SK-N-SH (cell line): ENCODE measurements at regions not wholly inside any gene's neighbourhood (a gene's known extent, or its start where the extent isn't known, plus 50 kb on each side); places are given as distances from the start of the nearest gene placed in this dataset.

Experiments
- CTCF ChIA-PET: fragments of 300-600, 350-600 bp; formaldehyde crosslinking; extraction: SDS; loops from one replicate; lab custom pipeline; 2021; lab: Yijun Ruan, JAX
- POLR2A ChIA-PET: fragments of 350-600 bp; sonication (Branson Sonifier 250); formaldehyde crosslinking; extraction: SDS; loops from one replicate; lab custom pipeline; 2020; ENCODE audit warnings: antibody characterized with exemption, inconsistent platforms; lab: Yijun Ruan, JAX
- DNase-seq: peaks from one replicate; pipeline ENCODE4 v3.0.0; 2012
- H2AFZ ChIP-seq: fragments of 200-600 bp; sonication (generic); 2 replicates; pipeline ENCODE4 v1.8.1; 2016; ENCODE audit warnings: antibody characterized with exemption, mild to moderate bottlenecking, low read depth
- H3F3A ChIP-seq: fragments of 200-600 bp; sonication (generic); replicated peaks from 2 replicates; pipeline ENCODE3; 2016; ENCODE audit warnings: antibody characterized with exemption, mild to moderate bottlenecking; ENCODE audit not compliant: insufficient read depth
- H3K27ac ChIP-seq, 2 experiments: fragments of 200-500 bp in 1 of 2; fragments of 200-600 bp in 1 of 2; sonication (Bioruptor generic) in 1 of 2; sonication (generic), shearing (Covaris generic) in 1 of 2; 2 replicates each; pipeline versions ENCODE4 v1.5.1 to v1.6.1; 2014 to 2016; ENCODE audit warnings: low read depth in 2 of 2, inconsistent platforms in 1 of 2, low read length in 1 of 2, mild to moderate bottlenecking in 1 of 2, mixed read lengths in 1 of 2
- H3K27me3 ChIP-seq: fragments of 200-600 bp; sonication (generic), shearing (Covaris generic); 2 replicates; pipeline ENCODE4 v1.6.1; 2016; ENCODE audit warnings: mixed run types; ENCODE audit not compliant: insufficient read depth
- H3K36me3 ChIP-seq, 2 experiments: fragments of 200-500 bp in 1 of 2; fragments of 200-600 bp in 1 of 2; sonication (Bioruptor generic) in 1 of 2; sonication (generic) in 1 of 2; replicated peaks in 1 of 2; 2 replicates each; pipeline versions ENCODE3 to v1.5.1; 2014 to 2016; ENCODE audit warnings: low read length in 1 of 2, mild to moderate bottlenecking in 1 of 2; ENCODE audit not compliant: insufficient read depth in 2 of 2, control insufficient read depth in 1 of 2
- H3K4me1 ChIP-seq, 2 experiments: fragments of 200-500 bp in 1 of 2; fragments of 200-600 bp in 1 of 2; sonication (Bioruptor generic) in 1 of 2; sonication (generic), shearing (Covaris generic) in 1 of 2; 2 replicates each; pipeline versions ENCODE4 v1.5.1 to v1.6.1; 2014 to 2016; ENCODE audit warnings: low read depth in 1 of 2, low read length in 1 of 2, mixed run types in 1 of 2; ENCODE audit not compliant: insufficient read depth in 2 of 2, control insufficient read depth in 1 of 2
- H3K4me2 ChIP-seq: fragments of 200-600 bp; sonication (generic), shearing (Covaris generic); 2 replicates; pipeline ENCODE4 v1.6.1; 2017; ENCODE audit warnings: mixed run types
- H3K4me3 ChIP-seq, 2 experiments: fragments of 200-500 bp in 1 of 2; fragments of 200-600 bp in 1 of 2; sonication (Bioruptor generic) in 1 of 2; sonication (generic), shearing (Covaris generic) in 1 of 2; 2 replicates each; pipeline versions ENCODE4 v1.5.1 to v1.8.1; 2014 to 2016; ENCODE audit warnings: low read depth in 2 of 2, inconsistent platforms in 1 of 2, low read length in 1 of 2, mild to moderate bottlenecking in 1 of 2, mixed read lengths in 1 of 2, moderate library complexity in 1 of 2
- H3K79me2 ChIP-seq: fragments of 200-600 bp; sonication (generic); 2 replicates; pipeline ENCODE4 v1.8.1; 2017; ENCODE audit warnings: mild to moderate bottlenecking; ENCODE audit not compliant: insufficient read depth
- H3K9ac ChIP-seq: fragments of 200-600 bp; sonication (generic); 2 replicates; pipeline ENCODE4 v1.6.1; 2017; ENCODE audit warnings: mixed run types
- H3K9me2 ChIP-seq: fragments of 200-600 bp; sonication (generic); 2 replicates; pipeline ENCODE4 v1.6.1; 2017; ENCODE audit warnings: mixed run types
- H3K9me3 ChIP-seq: fragments of 200-600 bp; sonication (generic); 2 replicates; pipeline ENCODE4 v1.6.1; 2017; ENCODE audit warnings: mixed run types, mild to moderate bottlenecking, moderate library complexity
- H4K20me1 ChIP-seq: fragments of 200-600 bp; sonication (generic); 2 replicates; pipeline ENCODE4 v1.6.1; 2017; ENCODE audit warnings: mild to moderate bottlenecking, mixed run types; ENCODE audit not compliant: insufficient read depth
- CHD2 ChIP-seq: fragments of 150-350 bp; IDR thresholded peaks from 2 replicates; pipeline ENCODE4 v1.6.1; 2018; ENCODE audit warnings: low read length; ENCODE audit not compliant: partially characterized antibody
- MEF2A ChIP-seq: IDR thresholded peaks from 2 replicates; pipeline ENCODE4 v1.4.0; 2012; ENCODE audit warnings: low read depth, borderline replicate concordance
- MXI1 ChIP-seq: IDR thresholded peaks from 2 replicates; pipeline ENCODE4 v1.6.1; 2012; ENCODE audit warnings: mild to moderate bottlenecking, low read depth, low read length, improper control_type of control experiment
- NRF1 ChIP-seq: IDR thresholded peaks from 2 replicates; pipeline ENCODE4 v1.6.1; 2012; ENCODE audit warnings: low read depth, mild to moderate bottlenecking, low read length
- SIN3A ChIP-seq: IDR thresholded peaks from 2 replicates; pipeline ENCODE4 v1.6.1; 2012; ENCODE audit warnings: low read depth, mild to moderate bottlenecking, low read length, moderate library complexity, borderline replicate concordance
- WGBS: methylation state at CpG from one replicate; pipeline ENCODE4 v1.1.6; 2017; ENCODE audit warnings: low lambda C conversion rate; 5-methylcytosine and 5-hydroxymethylcytosine counted together
- TF ChIP-seq, protein P1 (sequence below): IDR thresholded peaks from 2 replicates; pipeline ENCODE4 v1.6.1; 2012; ENCODE audit warnings: mild to moderate bottlenecking, low read depth, low read length, moderate library complexity

- TF ChIP-seq, protein P1, sequence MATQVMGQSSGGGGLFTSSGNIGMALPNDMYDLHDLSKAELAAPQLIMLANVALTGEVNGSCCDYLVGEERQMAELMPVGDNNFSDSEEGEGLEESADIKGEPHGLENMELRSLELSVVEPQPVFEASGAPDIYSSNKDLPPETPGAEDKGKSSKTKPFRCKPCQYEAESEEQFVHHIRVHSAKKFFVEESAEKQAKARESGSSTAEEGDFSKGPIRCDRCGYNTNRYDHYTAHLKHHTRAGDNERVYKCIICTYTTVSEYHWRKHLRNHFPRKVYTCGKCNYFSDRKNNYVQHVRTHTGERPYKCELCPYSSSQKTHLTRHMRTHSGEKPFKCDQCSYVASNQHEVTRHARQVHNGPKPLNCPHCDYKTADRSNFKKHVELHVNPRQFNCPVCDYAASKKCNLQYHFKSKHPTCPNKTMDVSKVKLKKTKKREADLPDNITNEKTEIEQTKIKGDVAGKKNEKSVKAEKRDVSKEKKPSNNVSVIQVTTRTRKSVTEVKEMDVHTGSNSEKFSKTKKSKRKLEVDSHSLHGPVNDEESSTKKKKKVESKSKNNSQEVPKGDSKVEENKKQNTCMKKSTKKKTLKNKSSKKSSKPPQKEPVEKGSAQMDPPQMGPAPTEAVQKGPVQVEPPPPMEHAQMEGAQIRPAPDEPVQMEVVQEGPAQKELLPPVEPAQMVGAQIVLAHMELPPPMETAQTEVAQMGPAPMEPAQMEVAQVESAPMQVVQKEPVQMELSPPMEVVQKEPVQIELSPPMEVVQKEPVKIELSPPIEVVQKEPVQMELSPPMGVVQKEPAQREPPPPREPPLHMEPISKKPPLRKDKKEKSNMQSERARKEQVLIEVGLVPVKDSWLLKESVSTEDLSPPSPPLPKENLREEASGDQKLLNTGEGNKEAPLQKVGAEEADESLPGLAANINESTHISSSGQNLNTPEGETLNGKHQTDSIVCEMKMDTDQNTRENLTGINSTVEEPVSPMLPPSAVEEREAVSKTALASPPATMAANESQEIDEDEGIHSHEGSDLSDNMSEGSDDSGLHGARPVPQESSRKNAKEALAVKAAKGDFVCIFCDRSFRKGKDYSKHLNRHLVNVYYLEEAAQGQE: no peak
- TF ChIP-seq SIN3A: no peak
These were observed 471.9 kb downstream of the MIAT start (continued) for GRCh38 chr22:27129266-27129665.

DNA sequence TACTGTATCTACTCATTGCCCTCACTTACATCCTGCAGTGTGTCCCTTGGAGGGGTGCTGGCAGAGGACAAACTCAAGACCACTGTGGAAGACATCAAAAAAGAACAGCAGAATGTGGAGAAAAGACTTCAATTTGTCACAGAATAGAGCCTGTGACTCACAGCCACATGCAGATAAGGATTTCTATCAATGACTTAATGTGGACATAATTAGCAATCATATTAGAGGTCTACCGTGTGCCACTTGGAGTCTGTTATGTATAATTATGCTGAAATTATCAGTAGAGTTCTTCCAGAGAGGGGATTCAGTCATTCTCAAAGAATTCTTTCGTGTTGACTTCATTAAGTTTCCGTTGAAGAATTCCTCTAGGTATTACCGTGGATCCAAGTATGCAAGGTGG, 473.5 kb downstream of the MIAT start:
- no peaks in the 10 kb centered on the region for H3F3A ChIP-seq
- no peak overlapping the region for H3K27ac ChIP-seq
- H3K9me2 ChIP-seq: no peaks in the 10 kb centered on the region
- H3K27me3 ChIP-seq: no peaks in the 10 kb centered on the region
- H3K4me3 ChIP-seq: no peak overlapping the region
- no peaks in the 10 kb centered on the region for H3K79me2 ChIP-seq
- POLR2A ChIA-PET: no interaction called here
- 47% methylated on average over 4 of the region's 4 CpGs for WGBS
- no peak overlapping the region for H3K4me2 ChIP-seq
- H3K9me3 ChIP-seq: no peaks in the 10 kb centered on the region
- DNase-seq: no peak
- H2AFZ ChIP-seq: no peak overlapping the region
- no peaks in the 10 kb centered on the region; a peak in 1 of 4 replicates for H3K4me1 ChIP-seq
- no peaks in the 10 kb centered on the region for H3K36me3 ChIP-seq
- CTCF ChIA-PET: interaction anchor here (1.1 kb wide), 1 partner anchor 199 kb away, joined by 5 read pairs; no protein-coding TSS in a partner anchor
- H3K9ac ChIP-seq: no peak overlapping the region
- TF ChIP-seq CHD2: no peak
- no peak for TF ChIP-seq MEF2A
- no peaks in the 10 kb centered on the region for H4K20me1 ChIP-seq

- no peaks in the 10 kb centered on the region for H3K36me3 ChIP-seq
- H3K79me2 ChIP-seq: no peaks in the 10 kb centered on the region
- H3K9me3 ChIP-seq: no peaks in the 10 kb centered on the region
- H3K27ac ChIP-seq: no peak overlapping the region
- no peaks in the 10 kb centered on the region; a peak in 1 of 4 replicates for H3K4me1 ChIP-seq
- CTCF ChIA-PET: interaction anchor here (1.1 kb wide), 1 partner anchor 199 kb away, joined by 5 read pairs; no protein-coding TSS in a partner anchor
- H3K9me2 ChIP-seq: no peaks in the 10 kb centered on the region
- POLR2A ChIA-PET: no interaction called here
- H3K9ac ChIP-seq: no peak overlapping the region
- no peak for DNase-seq
- no peak for TF ChIP-seq MXI1
- no peak for TF ChIP-seq NRF1
- TF ChIP-seq, all 33 proteins: peak for 0
- Histone ChIP-seq H3F3A (no peaks in the 10 kb centered on the region), H3K4me3 (no peak overlapping the region), H3K27me3 (no peaks in the 10 kb centered on the region), H3K4me2 (no peak overlapping the region), H2AFZ (no peak overlapping the region), H4K20me1 (no peaks in the 10 kb centered on the region)
- 48% methylated on average over 4 of the region's 4 CpGs for WGBS
These were observed 474.0 kb downstream of the MIAT start for GRCh38 chr22:27131346-27131745.
